Peyer's patch (tissue), 4 donors: ENCODE measurements at regions not wholly inside any gene's neighbourhood (a gene's known extent, or its start where the extent isn't known, plus 50 kb on each side); places are given as distances from the start of the nearest gene placed in this dataset.

ENCODE experiments used
- CTCF ChIP-seq, 6 experiments: fragments of 450-650 bp in 4 of 6; fragments of 200-600 bp in 2 of 6; sonication (generic) in 1 of 6; IDR thresholded peaks; one replicate each; pipeline ENCODE4 v1.5.1; 2017 to 2019; ENCODE audit warnings: antibody characterized with exemption in 6 of 6, mild to moderate bottlenecking in 3 of 6, moderate library complexity in 1 of 6
- POLR2A ChIP-seq, 2 donors: fragments of 450-650 bp; IDR thresholded peaks; one replicate each; pipeline ENCODE4 v1.5.1; 2017; ENCODE audit warnings: antibody characterized with exemption in 2 of 2, mild to moderate bottlenecking in 2 of 2, moderate library complexity in 2 of 2

GRCh38 chr15:47541562-47541961 is 175.7 kb upstream of the SEMA6D start:
- no peak for TF ChIP-seq CTCF (IDR thresholded peaks at IDR 0.05)
- no peak for TF ChIP-seq POLR2A (IDR thresholded peaks at IDR 0.05)
